ENCODE measurements at regions not wholly inside any gene's neighbourhood (a gene's known extent, or its start where the extent isn't known, plus 50 kb on each side); places are given as distances from the start of the nearest gene placed in this dataset.

GRCh38 chr11:92484570-92484969, 260.0 kb downstream of the FAT3 start:
- DNase-seq: no peak

GRCh38 chr11:92489826-92490399, 265.3 kb downstream of the FAT3 start:
- DNase-seq: no peak

- DNase-seq: no peak
Observed at GRCh38 chr11:92492372-92492771, 267.8 kb downstream of the FAT3 start.

GRCh38 chr11:92495107-92495793, 270.6 kb downstream of the FAT3 start:
- DNase-seq: no peak

GRCh38 chr11:92500453-92500852, 275.8 kb downstream of the FAT3 start:
- peak; percentile 48 for DNase-seq

- DNase-seq: no peak
Observed at GRCh38 chr11:92501066-92501739, 276.6 kb downstream of the FAT3 start.

- no peak for DNase-seq
Observed at GRCh38 chr11:92504004-92504403, 279.4 kb downstream of the FAT3 start.

GRCh38 chr11:92504534-92504933, 279.9 kb downstream of the FAT3 start:
- DNase-seq: no peak

- DNase-seq: no peak
Observed at GRCh38 chr11:92505689-92506088, 281.1 kb downstream of the FAT3 start.

GRCh38 chr11:92506809-92507336, 282.3 kb downstream of the FAT3 start:
- no peak for DNase-seq

GRCh38 chr11:92510591-92510990, 286.0 kb downstream of the FAT3 start:
- no peak for DNase-seq

GRCh38 chr11:92511522-92512203, 287.0 kb downstream of the FAT3 start:
- DNase-seq: no peak

- no peak for DNase-seq
Observed at GRCh38 chr11:92512204-92512569, 287.6 kb downstream of the FAT3 start.

GRCh38 chr11:92523611-92524010, 299.0 kb downstream of the FAT3 start:
- no peak for DNase-seq

GRCh38 chr11:92524542-92524941, 299.9 kb downstream of the FAT3 start:
- DNase-seq: no peak

GRCh38 chr11:92527467-92527866, 302.8 kb downstream of the FAT3 start:
- DNase-seq: peak; percentile 50

- DNase-seq: peak; percentile 92
Observed at GRCh38 chr11:92528001-92528400, 303.4 kb downstream of the FAT3 start.

- no peak for DNase-seq
Observed at GRCh38 chr11:92531065-92531739, 306.6 kb downstream of the FAT3 start.

GRCh38 chr11:92533657-92534335, 309.2 kb downstream of the FAT3 start:
- no peak for DNase-seq

- DNase-seq: no peak
Observed at GRCh38 chr11:92536883-92537282, 312.3 kb downstream of the FAT3 start.

GRCh38 chr11:92540096-92540495, 315.5 kb downstream of the FAT3 start:
- DNase-seq: no peak

- DNase-seq: no peak
Observed at GRCh38 chr11:92545906-92546471, 321.4 kb downstream of the FAT3 start.
